Activated CD8-positive, alpha-beta T cell treated with anti-CD3 and anti-CD28 coated beads for 36 hours (primary cell): ENCODE measurements at regions not wholly inside any gene's neighbourhood (a gene's known extent, or its start where the extent isn't known, plus 50 kb on each side); places are given as distances from the start of the nearest gene placed in this dataset.

Experiments
- ATAC-seq: fragments of 200-7000 bp; cut with Tn5 transposase; one replicate; pipeline ENCODE4 v1.10.0; 2021; ENCODE audit warnings: mild to moderate bottlenecking, moderate library complexity
- CTCF ChIA-PET: fragments of 350-600 bp; sonication (Branson Sonifier 250); formaldehyde crosslinking; loops from one replicate; lab custom pipeline; 2021; ENCODE audit warnings: antibody characterized with exemption; lab: Charles Lee
- POLR2A ChIA-PET: fragments of 350-600 bp; sonication (Branson Sonifier 250); formaldehyde crosslinking; loops from one replicate; lab custom pipeline; 2021; ENCODE audit warnings: antibody characterized with exemption; lab: Charles Lee
- DNase-seq: peaks from one replicate; pipeline ENCODE4 v3.0.0-alpha.2; 2020
- H3K27ac Mint-ChIP-seq: one replicate; pipeline ENCODE4 v1.8.0; 2021; ENCODE audit warnings: mild to moderate bottlenecking, mixed read lengths
- H3K27me3 Mint-ChIP-seq: one replicate; pipeline ENCODE4 v1.8.0; 2021; ENCODE audit warnings: mixed read lengths
- H3K36me3 Mint-ChIP-seq: one replicate; pipeline ENCODE4 v1.8.0; 2021; ENCODE audit warnings: low read depth, mixed read lengths
- H3K4me1 Mint-ChIP-seq: one replicate; pipeline ENCODE4 v1.8.0; 2021; ENCODE audit warnings: low read depth, mixed read lengths
- H3K4me3 Mint-ChIP-seq: one replicate; pipeline ENCODE4 v1.8.0; 2021; ENCODE audit warnings: mild to moderate bottlenecking, moderate library complexity, mixed read lengths
- H3K9me3 Mint-ChIP-seq: one replicate; pipeline ENCODE4 v1.8.0; 2021; ENCODE audit warnings: mixed read lengths
- CTCF ChIP-seq: fragments of 200-600 bp; IDR thresholded peaks from one replicate; pipeline ENCODE4 v1.8.0; 2022; ENCODE audit warnings: antibody characterized with exemption, mild to moderate bottlenecking
- intact Hi-C: fragments of 100-400 bp; cut with micrococcal nuclease; formaldehyde crosslinking; loops from one replicate; pipeline ENCODE4 v1.10.0; 2022

- ATAC-seq (no peak), DNase-seq (no peak)
- Mint-ChIP-seq H3K4me3 (no peak overlapping the region), H3K4me1 (no peaks in the 10 kb centered on the region), H3K27me3 (no peaks in the 10 kb centered on the region), H3K9me3 (peaks cover 3% of the 10 kb centered on the region), H3K27ac (no peak overlapping the region), H3K36me3 (no peaks in the 10 kb centered on the region)
- ChIA-PET POLR2A (no interaction called here), CTCF (no interaction called here)
- no peak for TF ChIP-seq CTCF
- intact Hi-C loops = no loop called here
These were observed 1113.4 kb upstream of the FANCL start for GRCh38 chr2:59354498-59354897.

- peaks cover 3% of the 10 kb centered on the region for H3K9me3 Mint-ChIP-seq
- no peak for TF ChIP-seq CTCF
- no peaks in the 10 kb centered on the region for H3K4me1 Mint-ChIP-seq
- ChIA-PET POLR2A (no interaction called here), CTCF (no interaction called here)
- no peaks in the 10 kb centered on the region for H3K27me3 Mint-ChIP-seq
- ATAC-seq (no peak), DNase-seq (no peak)
- intact Hi-C loops = no loop called here
- no peak overlapping the region for H3K27ac Mint-ChIP-seq
- H3K4me3 Mint-ChIP-seq = no peak overlapping the region
- H3K36me3 Mint-ChIP-seq = no peaks in the 10 kb centered on the region
These were observed 1112.3 kb upstream of the FANCL start for GRCh38 chr2:59353306-59353921.

GRCh38 chr2:59342166-59342565, 1101.0 kb upstream of the FANCL start:
- no peak for ATAC-seq
- Mint-ChIP-seq H3K4me1 (no peaks in the 10 kb centered on the region), H3K9me3 (no peaks in the 10 kb centered on the region), H3K4me3 (no peak overlapping the region), H3K27ac (no peak overlapping the region), H3K27me3 (no peaks in the 10 kb centered on the region), H3K36me3 (no peaks in the 10 kb centered on the region)
- POLR2A ChIA-PET = no interaction called here
- intact Hi-C loops = no loop called here
- DNase-seq = no peak
- CTCF ChIA-PET = no interaction called here
- no peak for TF ChIP-seq CTCF

- intact Hi-C loops = no loop called here
- peaks cover 2% of the 10 kb centered on the region for H3K27me3 Mint-ChIP-seq
- H3K27ac Mint-ChIP-seq = no peak overlapping the region
- DNase-seq = no peak
- ChIA-PET POLR2A (no interaction called here), CTCF (interaction anchor here (0.7 kb wide), 1 partner anchor 9 kb away, joined by 3 read pairs; no protein-coding TSS in a partner anchor)
- H3K4me3 Mint-ChIP-seq = no peak overlapping the region
- no peaks in the 10 kb centered on the region for H3K9me3 Mint-ChIP-seq
- no peaks in the 10 kb centered on the region for H3K4me1 Mint-ChIP-seq
- TF ChIP-seq CTCF = no peak
- no peak for ATAC-seq
- H3K36me3 Mint-ChIP-seq = no peaks in the 10 kb centered on the region
These were observed 1098.7 kb upstream of the FANCL start for GRCh38 chr2:59339837-59340207.

GRCh38 chr2:59339121-59339836, 1098.2 kb upstream of the FANCL start:
- no peaks in the 10 kb centered on the region for H3K9me3 Mint-ChIP-seq
- TF ChIP-seq CTCF = no peak
- no peaks in the 10 kb centered on the region for H3K4me1 Mint-ChIP-seq
- intact Hi-C loops = no loop called here
- H3K27ac Mint-ChIP-seq = no peak overlapping the region
- ChIA-PET POLR2A (no interaction called here), CTCF (no interaction called here)
- no peaks in the 10 kb centered on the region for H3K36me3 Mint-ChIP-seq
- H3K4me3 Mint-ChIP-seq = no peak overlapping the region
- H3K27me3 Mint-ChIP-seq = peaks cover 2% of the 10 kb centered on the region
- ATAC-seq (no peak), DNase-seq (no peak)
